Right hindlimb (tissue), 1 donor: ENCODE measurements at regions not wholly inside any gene's neighbourhood (a gene's known extent, or its start where the extent isn't known, plus 50 kb on each side); places are given as distances from the start of the nearest gene placed in this dataset.

Experiments
- DNase-seq: peaks from one replicate; pipeline ENCODE4 v3.0.0-alpha.2; 2018

- DNase-seq = no peak
Observed at GRCh38 chr6:82068721-82069120, 178.8 kb downstream of the IBTK start.

GRCh38 chr6:82066991-82067411 is 180.5 kb downstream of the IBTK start:
- DNase-seq = no peak

GRCh38 chr6:82066196-82066595 is 181.3 kb downstream of the IBTK start:
- no peak for DNase-seq

GRCh38 chr6:82063574-82063973 is 184.0 kb downstream of the IBTK start:
- DNase-seq = no peak

GRCh38 chr6:82062219-82062618 is 185.3 kb downstream of the IBTK start:
- DNase-seq = no peak

- no peak for DNase-seq
Observed at GRCh38 chr6:82057846-82058554, 189.5 kb downstream of the IBTK start.

GRCh38 chr6:82056567-82056966 is 191.0 kb downstream of the IBTK start:
- DNase-seq = no peak

GRCh38 chr6:82045965-82046756 is 201.4 kb downstream of the IBTK start:
- DNase-seq = no peak

GRCh38 chr6:82040405-82041221 is 206.9 kb downstream of the IBTK start:
- DNase-seq = peak; percentile 55

- peak; percentile 28 for DNase-seq
Observed at GRCh38 chr6:82038631-82039030, 208.9 kb downstream of the IBTK start.

GRCh38 chr6:82035526-82035925 is 212.0 kb downstream of the IBTK start:
- peak; percentile 63 for DNase-seq

GRCh38 chr6:82033631-82034211 is 213.8 kb downstream of the IBTK start:
- peak; percentile 72 for DNase-seq

- DNase-seq = no peak
Observed at GRCh38 chr6:82032444-82032843, 215.1 kb downstream of the IBTK start.

- DNase-seq = no peak
Observed at GRCh38 chr6:82030761-82031503, 216.6 kb downstream of the IBTK start.

- DNase-seq = no peak
Observed at GRCh38 chr6:82030301-82030700, 217.2 kb downstream of the IBTK start.

GRCh38 chr6:82025271-82025670 is 222.3 kb downstream of the IBTK start:
- DNase-seq = no peak

- DNase-seq = no peak
Observed at GRCh38 chr6:82022614-82023129, 224.9 kb downstream of the IBTK start.

GRCh38 chr6:82017773-82018172 is 229.8 kb downstream of the IBTK start:
- no peak for DNase-seq

GRCh38 chr6:82017288-82017687 is 230.3 kb downstream of the IBTK start:
- no peak for DNase-seq

- DNase-seq = no peak
Observed at GRCh38 chr6:82015526-82015925, 232.0 kb downstream of the IBTK start.

- DNase-seq = no peak
Observed at GRCh38 chr6:82015043-82015442, 232.5 kb downstream of the IBTK start.
